ENCODE measurements at regions not wholly inside any gene's neighbourhood (a gene's known extent, or its start where the extent isn't known, plus 50 kb on each side); places are given as distances from the start of the nearest gene placed in this dataset.

DNA sequence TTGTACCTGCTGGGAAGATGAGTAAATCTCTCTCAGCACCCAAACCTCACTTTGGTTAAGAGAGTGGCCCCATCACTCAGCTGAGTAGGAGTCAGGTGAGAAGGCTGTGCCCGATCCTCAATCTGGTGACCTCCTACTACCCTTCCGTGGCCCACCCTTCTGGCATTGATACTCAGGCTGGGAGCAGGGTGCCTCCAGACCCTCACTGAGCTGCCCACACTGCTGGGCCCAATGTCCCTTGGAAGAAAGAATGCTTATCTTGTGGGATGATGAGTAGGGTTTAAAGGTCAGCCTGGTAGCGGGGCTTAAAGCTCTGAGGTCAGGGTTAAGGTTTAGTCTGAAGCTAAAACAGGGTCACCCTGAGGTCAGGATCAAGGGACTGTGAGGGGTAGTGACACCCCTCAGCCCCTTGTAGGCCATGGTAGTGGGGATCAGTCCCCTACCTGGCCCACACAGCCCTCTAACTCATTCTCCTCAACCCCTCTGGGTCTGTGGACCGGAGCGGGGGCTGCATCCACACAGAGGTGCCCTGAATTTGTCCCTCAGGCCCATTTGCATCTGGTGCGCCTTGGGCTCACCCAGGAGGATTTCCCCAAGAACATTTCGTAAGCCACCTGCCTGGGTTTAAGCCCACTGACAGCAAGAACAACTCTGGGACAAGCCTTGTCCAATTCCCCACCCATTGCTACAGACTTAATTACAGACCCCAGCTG lies 123.8 kb downstream of the CYP26B1 start:
- no peaks in the 10 kb centered on the region for H3K36me3 ChIP-seq (ENCODE audit: control insufficient read depth in 2 of 4, insufficient read depth in 4 of 4, low read length in 3 of 4)
- FAIRE-seq (no peak), DNase-seq (ENCODE audit: low read depth in 1 of 2, low spot score in 2 of 2) (peak in 1 of 2 experiments; percentile 33)
- H3K4ac ChIP-seq (replicated peaks; ENCODE audit: insufficient read length, low read depth, low read length): no peak overlapping the region
- no peaks in the 10 kb centered on the region for H3K23me2 ChIP-seq (ENCODE audit: low read depth, low read length)
- H3K79me2 ChIP-seq (ENCODE audit: control insufficient read depth in 1 of 2, insufficient read depth in 2 of 2, low read length in 2 of 2): no peaks in the 10 kb centered on the region
- POLR2A ChIA-PET (ENCODE audit: partially characterized antibody): no interaction called here
- H3K27ac ChIP-seq (ENCODE audit: low read depth, low read length): no peak overlapping the region
- no peak overlapping the region for H3K18ac ChIP-seq (ENCODE audit: extremely low read depth, low read length)
- H3K9ac ChIP-seq (replicated peaks in 1 of 4; ENCODE audit: extremely low read depth in 1 of 4, low read depth in 3 of 4, low read length in 3 of 4): no peak overlapping the region
- peak overlapping the region; percentile 6; the same call in 1 of the 2 replicates for H2BK12ac ChIP-seq (ENCODE audit: low read depth, low read length)
- H3K14ac ChIP-seq (ENCODE audit: insufficient read length): no peak overlapping the region
- no peaks in the 10 kb centered on the region for H3K27me3 ChIP-seq (replicated peaks in 1 of 4; ENCODE audit: control insufficient read depth in 3 of 4, extremely low read depth in 1 of 4, insufficient read depth in 3 of 4, low read length in 3 of 4)
- no peak overlapping the region for H2BK20ac ChIP-seq (ENCODE audit: low read length)
- H3K9me3 ChIP-seq (ENCODE audit: insufficient read depth in 2 of 2, low read depth in 1 of 2, low read length in 1 of 2): peaks cover 0 to 7% of the 10 kb centered on the region in 2 experiments; a peak in 1 of 4 replicates
- no peak overlapping the region for H2AFZ ChIP-seq (ENCODE audit: low read length)
- H3K23ac ChIP-seq (ENCODE audit: insufficient read length): no peak overlapping the region
- CTCF ChIA-PET (ENCODE audit: partially characterized antibody): interaction anchor here (0.8 to 1.2 kb wide), 2 partner anchors 90 to 227 kb away, joined by 3 to 5 read pairs; no protein-coding TSS in a partner anchor
- H4K5ac ChIP-seq (ENCODE audit: insufficient read length, low read depth, low read length): no peak overlapping the region
- peak overlapping the region; percentile 4; the same call in 1 of the 2 replicates for H4K8ac ChIP-seq (ENCODE audit: extremely low read depth, insufficient read depth, low read length)
- no peaks in the 10 kb centered on the region for H3K4me1 ChIP-seq (replicated peaks in 1 of 4; ENCODE audit: control insufficient read depth in 3 of 4, insufficient read depth in 4 of 4, low read length in 3 of 4)
- H3K4me3 ChIP-seq (ENCODE audit: extremely low read depth in 1 of 4, insufficient read depth in 2 of 4, low read depth in 3 of 4, low read length in 4 of 4): no peak overlapping the region
- no peak overlapping the region for H4K91ac ChIP-seq (replicated peaks; ENCODE audit: insufficient read length, low read length)
- H2BK120ac ChIP-seq (replicated peaks; ENCODE audit: low read depth, low read length): no peak overlapping the region
- H2AK5ac ChIP-seq (ENCODE audit: low read depth, low read length): no peak overlapping the region
- 94% methylated on average over 7 of the region's 7 CpGs; no CpG with 5 or more reads in 1 of the 2 experiments for WGBS, 2 experiments (ENCODE audit: extremely low coverage in 1 of 2, insufficient coverage in 1 of 2, insufficient read length in 1 of 2, insufficient replicate concordance in 2 of 2, low coverage in 1 of 2, low lambda C conversion rate in 2 of 2, missing lambda C conversion rate in 1 of 2)
- H3K4me2 ChIP-seq (ENCODE audit: insufficient read depth in 1 of 2, low read depth in 2 of 2, low read length in 2 of 2): no peak overlapping the region
- no peak for TF ChIP-seq SP2 (IDR thresholded peaks at IDR 0.05; ENCODE audit: low read length)
- H4K20me1 ChIP-seq (replicated peaks in 1 of 2; ENCODE audit: control insufficient read depth in 1 of 2, insufficient read depth in 2 of 2, low read length in 2 of 2): no peaks in the 10 kb centered on the region
- no peak overlapping the region for H2BK5ac ChIP-seq (ENCODE audit: low read depth, low read length)
- no peak overlapping the region for H3K56ac ChIP-seq (replicated peaks; ENCODE audit: insufficient read length, low read depth, low read length)
- no peak overlapping the region for H2BK15ac ChIP-seq (ENCODE audit: low read length)
- no peaks in the 10 kb centered on the region for H3K79me1 ChIP-seq (ENCODE audit: low read depth, low read length)
